VCaP (cell line): ENCODE measurements at regions not wholly inside any gene's neighbourhood (a gene's known extent, or its start where the extent isn't known, plus 50 kb on each side); places are given as distances from the start of the nearest gene placed in this dataset.

Source experiments
- H3K27ac ChIP-seq: fragments of 450-650 bp; 2 replicates; pipeline ENCODE4 v1.5.1; 2017
- TF ChIP-seq, protein P1 (sequence below): fragments of 450-650 bp; conservative IDR thresholded peaks from 2 replicates; pipeline ENCODE4 v1.5.1; 2017; ENCODE audit warnings: mild to moderate bottlenecking, moderate library complexity

- no peak overlapping the region for H3K27ac ChIP-seq
- TF ChIP-seq, protein P1, sequence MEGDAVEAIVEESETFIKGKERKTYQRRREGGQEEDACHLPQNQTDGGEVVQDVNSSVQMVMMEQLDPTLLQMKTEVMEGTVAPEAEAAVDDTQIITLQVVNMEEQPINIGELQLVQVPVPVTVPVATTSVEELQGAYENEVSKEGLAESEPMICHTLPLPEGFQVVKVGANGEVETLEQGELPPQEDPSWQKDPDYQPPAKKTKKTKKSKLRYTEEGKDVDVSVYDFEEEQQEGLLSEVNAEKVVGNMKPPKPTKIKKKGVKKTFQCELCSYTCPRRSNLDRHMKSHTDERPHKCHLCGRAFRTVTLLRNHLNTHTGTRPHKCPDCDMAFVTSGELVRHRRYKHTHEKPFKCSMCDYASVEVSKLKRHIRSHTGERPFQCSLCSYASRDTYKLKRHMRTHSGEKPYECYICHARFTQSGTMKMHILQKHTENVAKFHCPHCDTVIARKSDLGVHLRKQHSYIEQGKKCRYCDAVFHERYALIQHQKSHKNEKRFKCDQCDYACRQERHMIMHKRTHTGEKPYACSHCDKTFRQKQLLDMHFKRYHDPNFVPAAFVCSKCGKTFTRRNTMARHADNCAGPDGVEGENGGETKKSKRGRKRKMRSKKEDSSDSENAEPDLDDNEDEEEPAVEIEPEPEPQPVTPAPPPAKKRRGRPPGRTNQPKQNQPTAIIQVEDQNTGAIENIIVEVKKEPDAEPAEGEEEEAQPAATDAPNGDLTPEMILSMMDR = no peak
Observed at GRCh38 chr4:25474690-25475089, 97.6 kb downstream of the ANAPC4 start.

- H3K27ac ChIP-seq = no peak overlapping the region
- TF ChIP-seq, protein P1 = no peak
Observed at GRCh38 chr4:25477221-25477620, 100.2 kb downstream of the ANAPC4 start.

DNA sequence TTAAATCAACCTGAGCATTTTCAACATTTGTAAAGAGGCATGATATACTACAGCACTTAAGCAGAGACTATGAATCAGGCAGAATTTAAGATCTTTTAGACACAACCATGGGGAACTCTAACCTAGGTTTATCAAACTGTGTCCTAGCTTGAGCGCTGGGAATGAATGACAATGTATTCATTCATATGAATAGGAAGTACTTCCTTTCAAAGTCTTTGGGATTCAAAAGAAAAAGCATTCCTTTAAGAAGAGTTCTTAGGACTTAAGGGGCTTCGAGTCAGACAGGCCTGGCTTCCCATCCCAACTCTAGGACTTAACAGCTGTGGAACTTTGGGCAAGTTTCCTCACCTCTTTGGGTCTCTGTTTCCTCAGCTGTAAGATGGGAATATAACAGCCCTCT is 104.6 kb downstream of the ANAPC4 start:
- no peak overlapping the region for H3K27ac ChIP-seq
- TF ChIP-seq, protein P1 = no peak

GRCh38 chr4:25484243-25484721 is 107.2 kb downstream of the ANAPC4 start:
- no peak overlapping the region for H3K27ac ChIP-seq
- TF ChIP-seq, protein P1 = no peak

- H3K27ac ChIP-seq = no peak overlapping the region
- TF ChIP-seq, protein P1 = no peak
Observed at GRCh38 chr4:25485104-25485503, 108.0 kb downstream of the ANAPC4 start.

DNA sequence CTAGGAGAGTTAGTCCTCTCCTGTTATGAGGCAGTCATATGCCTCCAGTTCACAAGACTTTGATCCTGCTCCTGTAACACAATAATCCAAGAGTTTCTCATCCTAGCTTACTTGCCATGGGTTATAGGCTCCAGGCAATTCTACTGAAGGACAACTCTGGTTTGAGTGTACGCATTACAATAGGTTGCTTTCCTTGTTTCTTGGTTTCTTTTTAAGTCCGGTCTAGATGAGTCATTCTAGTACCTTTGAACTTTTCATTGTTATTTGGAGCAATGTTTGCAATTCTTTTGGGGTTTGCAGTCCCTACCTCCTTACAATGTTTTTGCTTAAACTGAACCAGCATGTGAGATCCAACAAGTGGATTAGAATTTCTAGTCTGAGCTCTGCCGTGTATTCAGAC is 109.1 kb downstream of the ANAPC4 start:
- H3K27ac ChIP-seq = no peak overlapping the region
- TF ChIP-seq, protein P1 = no peak

- TF ChIP-seq, protein P1 = no peak
- H3K27ac ChIP-seq = no peak overlapping the region
Observed at GRCh38 chr4:25487155-25487554, 110.1 kb downstream of the ANAPC4 start.
